ENCODE measurements at regions not wholly inside any gene's neighbourhood (a gene's known extent, or its start where the extent isn't known, plus 50 kb on each side); places are given as distances from the start of the nearest gene placed in this dataset.

GRCh38 chr2:2746731-2747130 lies 415.7 kb upstream of the MYT1L start:
- DNase-seq (ENCODE audit: low read depth in 1 of 2, low spot score in 2 of 2), result no peak
- Histone ChIP-seq H3K4me3 (no peak overlapping the region), H3K4me1 (replicated peaks) (no peaks in the 10 kb centered on the region), H3K27me3 (replicated peaks) (no peaks in the 10 kb centered on the region), H3K9me3 (replicated peaks) (no peaks in the 10 kb centered on the region), H3K27ac (no peak overlapping the region), H3K36me3 (no peaks in the 10 kb centered on the region)

- no peak overlapping the region for H3K27ac ChIP-seq
- no peak for DNase-seq (ENCODE audit: low read depth in 1 of 2, low spot score in 2 of 2)
- H3K4me1 ChIP-seq (replicated peaks), result no peaks in the 10 kb centered on the region
- no peaks in the 10 kb centered on the region for H3K27me3 ChIP-seq (replicated peaks)
- no peak overlapping the region for H3K4me3 ChIP-seq
- H3K9me3 ChIP-seq (replicated peaks), result no peaks in the 10 kb centered on the region; the same call in 1 of the 2 replicates
- H3K36me3 ChIP-seq, result no peaks in the 10 kb centered on the region
Observed at GRCh38 chr2:2744958-2745715, 414.1 kb upstream of the MYT1L start.

GRCh38 chr2:2744107-2744506 lies 413.0 kb upstream of the MYT1L start:
- H3K27me3 ChIP-seq (replicated peaks), result no peaks in the 10 kb centered on the region
- no peak overlapping the region for H3K27ac ChIP-seq
- no peak for DNase-seq (ENCODE audit: low read depth in 1 of 2, low spot score in 2 of 2)
- H3K4me1 ChIP-seq (replicated peaks), result no peaks in the 10 kb centered on the region
- no peaks in the 10 kb centered on the region for H3K36me3 ChIP-seq
- H3K4me3 ChIP-seq, result no peak overlapping the region
- no peaks in the 10 kb centered on the region; the same call in 1 of the 2 replicates for H3K9me3 ChIP-seq (replicated peaks)

GRCh38 chr2:2743164-2743571 lies 412.1 kb upstream of the MYT1L start:
- Histone ChIP-seq H3K27me3 (replicated peaks) (no peaks in the 10 kb centered on the region), H3K9me3 (replicated peaks) (no peaks in the 10 kb centered on the region; the same call in 1 of the 2 replicates), H3K4me1 (replicated peaks) (no peaks in the 10 kb centered on the region), H3K27ac (no peak overlapping the region), H3K4me3 (no peak overlapping the region), H3K36me3 (no peaks in the 10 kb centered on the region)
- no peak for DNase-seq (ENCODE audit: low read depth in 1 of 2, low spot score in 2 of 2)

GRCh38 chr2:2742726-2743125 lies 411.7 kb upstream of the MYT1L start:
- H3K27me3 ChIP-seq (replicated peaks), result no peaks in the 10 kb centered on the region
- no peak for DNase-seq (ENCODE audit: low read depth in 1 of 2, low spot score in 2 of 2)
- H3K27ac ChIP-seq, result no peak overlapping the region
- no peak overlapping the region for H3K4me3 ChIP-seq
- no peaks in the 10 kb centered on the region for H3K36me3 ChIP-seq
- no peaks in the 10 kb centered on the region; the same call in 1 of the 2 replicates for H3K9me3 ChIP-seq (replicated peaks)
- H3K4me1 ChIP-seq (replicated peaks), result no peaks in the 10 kb centered on the region

- Histone ChIP-seq H3K27me3 (replicated peaks) (no peaks in the 10 kb centered on the region), H3K4me1 (replicated peaks) (no peaks in the 10 kb centered on the region), H3K9me3 (replicated peaks) (no peaks in the 10 kb centered on the region; the same call in 1 of the 2 replicates), H3K27ac (no peak overlapping the region), H3K4me3 (no peak overlapping the region), H3K36me3 (no peaks in the 10 kb centered on the region)
- no peak for DNase-seq (ENCODE audit: low read depth in 1 of 2, low spot score in 2 of 2)
Observed at GRCh38 chr2:2740238-2740775, 409.2 kb upstream of the MYT1L start.

- H3K4me1 ChIP-seq (replicated peaks), result no peaks in the 10 kb centered on the region
- H3K36me3 ChIP-seq, result no peaks in the 10 kb centered on the region
- H3K27ac ChIP-seq, result no peak overlapping the region
- peaks cover 2% of the 10 kb centered on the region; the same call in 1 of the 2 replicates for H3K9me3 ChIP-seq (replicated peaks)
- no peaks in the 10 kb centered on the region for H3K27me3 ChIP-seq (replicated peaks)
- DNase-seq (ENCODE audit: low read depth in 1 of 2, low spot score in 2 of 2), result no peak
- H3K4me3 ChIP-seq, result no peak overlapping the region
Observed at GRCh38 chr2:2739231-2739795, 408.2 kb upstream of the MYT1L start.

- Histone ChIP-seq H3K4me3 (no peak overlapping the region), H3K4me1 (replicated peaks) (no peaks in the 10 kb centered on the region), H3K27me3 (replicated peaks) (no peaks in the 10 kb centered on the region), H3K9me3 (replicated peaks) (peaks cover 2% of the 10 kb centered on the region; the same call in 1 of the 2 replicates), H3K36me3 (no peaks in the 10 kb centered on the region), H3K27ac (no peak overlapping the region)
- no peak for DNase-seq (ENCODE audit: low read depth in 1 of 2, low spot score in 2 of 2)
Observed at GRCh38 chr2:2738684-2739083, 407.6 kb upstream of the MYT1L start.

GRCh38 chr2:2738276-2738675 lies 407.2 kb upstream of the MYT1L start:
- no peak for DNase-seq (ENCODE audit: low read depth in 1 of 2, low spot score in 2 of 2)
- no peaks in the 10 kb centered on the region for H3K4me1 ChIP-seq (replicated peaks)
- H3K36me3 ChIP-seq, result no peaks in the 10 kb centered on the region
- H3K4me3 ChIP-seq, result no peak overlapping the region
- no peak overlapping the region for H3K27ac ChIP-seq
- H3K27me3 ChIP-seq (replicated peaks), result no peaks in the 10 kb centered on the region
- peaks cover 2% of the 10 kb centered on the region; the same call in 1 of the 2 replicates for H3K9me3 ChIP-seq (replicated peaks)

- Histone ChIP-seq H3K9me3 (replicated peaks) (peaks cover 2% of the 10 kb centered on the region), H3K27ac (no peak overlapping the region)
Observed at GRCh38 chr2:2735041-2735440, 404.0 kb upstream of the MYT1L start.

GRCh38 chr2:2734308-2734707 lies 403.2 kb upstream of the MYT1L start:
- no peaks in the 10 kb centered on the region for H3K4me1 ChIP-seq (replicated peaks)
- no peaks in the 10 kb centered on the region for H3K27me3 ChIP-seq (replicated peaks)
- H3K9me3 ChIP-seq (replicated peaks), result peaks cover 2% of the 10 kb centered on the region
- H3K27ac ChIP-seq, result no peak overlapping the region
- H3K36me3 ChIP-seq, result no peaks in the 10 kb centered on the region
- no peak overlapping the region for H3K4me3 ChIP-seq
- no peak for DNase-seq (ENCODE audit: low read depth in 1 of 2, low spot score in 2 of 2)

More at GRCh38 chr2:2735041-2735440, 404.0 kb upstream of the MYT1L start:
- H3K36me3 ChIP-seq, result no peaks in the 10 kb centered on the region
- H3K27me3 ChIP-seq (replicated peaks), result no peaks in the 10 kb centered on the region
- no peak overlapping the region for H3K4me3 ChIP-seq
- no peak for DNase-seq (ENCODE audit: low read depth in 1 of 2, low spot score in 2 of 2)
- no peaks in the 10 kb centered on the region for H3K4me1 ChIP-seq (replicated peaks)

GRCh38 chr2:2733818-2734217 lies 402.7 kb upstream of the MYT1L start:
- Histone ChIP-seq H3K4me3 (no peak overlapping the region), H3K4me1 (replicated peaks) (no peaks in the 10 kb centered on the region), H3K27me3 (replicated peaks) (no peaks in the 10 kb centered on the region), H3K36me3 (no peaks in the 10 kb centered on the region), H3K9me3 (replicated peaks) (peaks cover 2% of the 10 kb centered on the region), H3K27ac (no peak overlapping the region)
- no peak for DNase-seq (ENCODE audit: low read depth in 1 of 2, low spot score in 2 of 2)

GRCh38 chr2:2732331-2733119 lies 401.4 kb upstream of the MYT1L start:
- Histone ChIP-seq H3K4me1 (replicated peaks) (no peaks in the 10 kb centered on the region), H3K27me3 (replicated peaks) (no peaks in the 10 kb centered on the region), H3K27ac (no peak overlapping the region), H3K4me3 (no peak overlapping the region), H3K9me3 (replicated peaks) (peaks cover 2% of the 10 kb centered on the region), H3K36me3 (no peaks in the 10 kb centered on the region)
- no peak for DNase-seq (ENCODE audit: low read depth in 1 of 2, low spot score in 2 of 2)
